ENCODE measurements at regions not wholly inside any gene's neighbourhood (a gene's known extent, or its start where the extent isn't known, plus 50 kb on each side); places are given as distances from the start of the nearest gene placed in this dataset.
A peak's percentile ranks its signal among the peaks of the same experiment; 100 is the strongest.
"Not testable (repeated sequence)": the region's sequence is repeated elsewhere in the genome, so short reads cannot be mapped to it uniquely, and the experiment has no call there.

DNA sequence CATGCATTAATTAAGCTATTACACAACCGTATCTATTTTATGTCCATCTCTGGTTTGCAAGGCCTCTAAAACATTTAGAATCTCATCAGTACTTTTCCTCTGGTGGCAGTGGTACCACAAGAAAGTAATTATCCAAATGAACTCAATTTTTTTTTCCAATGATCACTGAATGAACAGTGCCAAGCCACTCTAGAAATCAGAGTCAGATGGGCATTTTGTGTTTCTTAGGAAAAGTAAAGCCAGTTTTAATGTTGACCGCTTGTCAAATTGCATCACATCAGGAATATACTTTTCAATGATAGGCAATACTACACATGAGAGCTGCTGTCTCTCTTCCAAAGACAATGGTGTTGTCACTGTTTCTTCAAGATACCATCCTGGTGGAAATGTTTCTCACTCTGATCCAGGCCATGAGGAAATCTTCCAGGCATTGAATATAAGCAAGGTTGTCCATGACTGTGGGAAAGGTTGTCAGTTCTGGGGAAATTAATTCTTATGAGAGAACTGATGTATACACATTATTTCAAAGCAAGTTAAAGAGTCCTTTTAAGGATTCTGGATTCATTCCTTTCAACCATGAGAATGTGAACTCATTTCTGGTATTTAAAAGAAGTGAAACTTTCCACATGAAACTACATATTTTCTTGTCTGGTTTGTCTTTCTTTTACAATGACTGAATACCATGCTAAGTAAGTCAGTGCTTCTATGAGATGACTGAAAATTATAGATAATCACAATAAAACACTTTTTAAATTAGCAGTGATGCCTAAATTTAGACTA, 108.8 kb upstream of the TCF21 start:
- Histone ChIP-seq H3K27ac (ENCODE audit: low read depth, low read length) (no peak overlapping the region), H3K4me3 (ENCODE audit: low read depth, low read length) (no peak overlapping the region), H3K27me3 (ENCODE audit: insufficient read depth, low read length) (no peaks in the 10 kb centered on the region), H3K4me1 (ENCODE audit: control insufficient read depth, insufficient read depth, low read length, unreplicated experiment) (peaks cover 30% of the 10 kb centered on the region), H3K79me2 (ENCODE audit: control insufficient read depth, insufficient read depth, low read length, unreplicated experiment) (no peaks in the 10 kb centered on the region), H2AFZ (ENCODE audit: low read length, unreplicated experiment) (peak overlapping the region; percentile 36), H3K36me3 (ENCODE audit: insufficient read depth, low read length) (no peaks in the 10 kb centered on the region)

DNA sequence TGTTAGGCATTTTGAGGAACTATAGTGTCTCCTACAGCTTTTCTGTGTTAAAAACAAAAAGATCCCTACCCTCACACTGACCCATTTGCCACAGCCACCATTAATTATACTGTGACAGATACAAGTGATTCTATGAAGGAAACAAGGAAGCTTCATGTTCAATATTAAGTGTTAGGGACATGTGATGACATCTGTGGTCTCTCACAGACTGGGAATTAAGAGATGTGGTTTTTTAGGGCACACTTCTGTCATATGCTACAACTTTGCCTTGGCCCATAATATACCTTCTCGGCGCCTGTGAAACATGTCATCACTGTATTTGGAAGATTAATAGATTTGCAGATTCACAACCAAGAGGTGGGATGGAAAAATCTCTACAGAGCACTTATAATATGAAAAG, 102.9 kb upstream of the TCF21 start:
- no peaks in the 10 kb centered on the region for H3K27me3 ChIP-seq (ENCODE audit: insufficient read depth, low read length)
- H3K27ac ChIP-seq (ENCODE audit: low read depth, low read length) = no peak overlapping the region
- no peaks in the 10 kb centered on the region for H3K36me3 ChIP-seq (ENCODE audit: insufficient read depth, low read length)
- no peak overlapping the region for H3K4me3 ChIP-seq (ENCODE audit: low read depth, low read length)
- no peaks in the 10 kb centered on the region for H3K79me2 ChIP-seq (ENCODE audit: control insufficient read depth, insufficient read depth, low read length, unreplicated experiment)
- H2AFZ ChIP-seq (ENCODE audit: low read length, unreplicated experiment) = no peak overlapping the region
- peaks cover 4% of the 10 kb centered on the region for H3K4me1 ChIP-seq (ENCODE audit: control insufficient read depth, insufficient read depth, low read length, unreplicated experiment)

DNA sequence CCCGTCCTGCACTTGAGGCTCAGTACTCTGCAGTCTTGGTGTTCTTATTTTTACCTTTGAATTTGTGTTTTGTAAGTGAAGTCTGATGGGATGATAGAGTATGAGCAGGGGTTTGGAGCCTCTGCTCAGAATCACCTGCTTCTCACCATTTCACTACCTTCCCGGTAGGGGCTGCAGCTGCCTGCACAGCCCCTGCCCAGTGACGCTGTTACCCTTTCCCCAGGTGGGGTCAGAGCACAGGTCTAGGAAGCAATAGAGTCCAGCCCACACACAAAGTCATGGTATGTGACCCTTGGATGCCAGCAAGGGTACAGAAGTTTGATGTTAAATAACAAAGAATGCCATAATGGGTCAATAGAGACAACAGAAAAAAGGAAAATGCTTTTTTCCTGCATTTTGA, 101.8 kb upstream of the TCF21 start:
- Histone ChIP-seq H3K4me3 (ENCODE audit: low read depth, low read length) (no peak overlapping the region), H3K4me1 (ENCODE audit: control insufficient read depth, insufficient read depth, low read length, unreplicated experiment) (no peaks in the 10 kb centered on the region), H3K27ac (ENCODE audit: low read depth, low read length) (no peak overlapping the region), H3K36me3 (ENCODE audit: insufficient read depth, low read length) (no peaks in the 10 kb centered on the region), H2AFZ (ENCODE audit: low read length, unreplicated experiment) (no peak overlapping the region), H3K27me3 (ENCODE audit: insufficient read depth, low read length) (no peaks in the 10 kb centered on the region), H3K79me2 (ENCODE audit: control insufficient read depth, insufficient read depth, low read length, unreplicated experiment) (no peaks in the 10 kb centered on the region)

DNA sequence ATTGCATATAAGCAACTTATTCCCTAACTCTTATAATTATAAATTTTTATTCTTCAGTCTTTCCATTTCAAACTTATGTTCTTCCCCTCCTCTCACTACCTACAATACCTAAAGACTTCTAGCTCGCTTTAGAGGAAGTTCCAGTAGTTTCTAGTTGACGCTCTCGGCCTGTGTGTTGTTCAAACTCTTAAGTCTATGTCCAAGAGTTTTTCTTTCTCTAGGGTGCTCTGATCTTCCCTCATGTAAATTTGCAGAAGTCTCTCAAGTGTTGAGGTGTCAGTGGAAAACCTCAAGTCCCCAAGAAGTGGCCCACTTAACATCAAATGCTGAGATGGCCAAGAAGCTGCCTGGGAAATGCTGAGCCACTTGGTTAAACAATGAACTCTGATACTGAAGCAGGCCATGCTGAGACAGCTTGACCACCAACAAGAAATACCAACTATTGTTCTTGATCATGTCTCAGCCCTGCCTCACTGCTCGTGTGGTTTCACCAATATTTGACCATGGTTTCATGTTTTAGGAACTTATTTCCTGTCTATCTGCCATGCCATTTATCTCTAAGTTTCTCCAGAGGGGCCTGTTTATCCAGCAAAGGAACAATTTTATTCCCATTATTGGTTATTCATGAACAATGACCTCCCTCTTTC, 100.9 kb upstream of the TCF21 start:
- no peak overlapping the region for H2AFZ ChIP-seq (ENCODE audit: low read length, unreplicated experiment)
- H3K27ac ChIP-seq (ENCODE audit: low read depth, low read length) = no peak overlapping the region
- H3K4me1 ChIP-seq (ENCODE audit: control insufficient read depth, insufficient read depth, low read length, unreplicated experiment) = no peaks in the 10 kb centered on the region
- no peak overlapping the region for H3K4me3 ChIP-seq (ENCODE audit: low read depth, low read length)
- H3K79me2 ChIP-seq (ENCODE audit: control insufficient read depth, insufficient read depth, low read length, unreplicated experiment) = no peaks in the 10 kb centered on the region
- H3K27me3 ChIP-seq (ENCODE audit: insufficient read depth, low read length) = no peaks in the 10 kb centered on the region
- no peaks in the 10 kb centered on the region for H3K36me3 ChIP-seq (ENCODE audit: insufficient read depth, low read length)

DNA sequence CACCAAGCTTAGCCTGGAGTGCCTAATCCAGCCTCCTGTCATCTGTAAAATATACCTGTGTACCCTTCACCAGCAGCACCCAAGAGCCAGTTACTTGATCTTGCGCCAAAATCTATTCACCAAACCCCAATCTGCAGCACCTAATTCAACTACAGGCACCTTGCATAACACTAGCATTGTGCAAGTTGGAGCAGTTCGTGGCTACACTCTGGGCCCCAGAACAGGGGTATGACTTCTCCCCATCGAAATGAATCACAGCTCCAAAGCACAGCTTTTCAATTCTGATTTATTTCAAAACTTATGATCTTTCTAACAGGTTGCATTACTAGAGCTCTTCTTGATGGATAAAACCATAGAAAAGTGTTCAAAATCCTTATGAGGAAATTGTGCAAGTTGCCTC, 100.4 kb upstream of the TCF21 start:
- Histone ChIP-seq H3K27me3 (ENCODE audit: insufficient read depth, low read length) (no peaks in the 10 kb centered on the region), H3K36me3 (ENCODE audit: insufficient read depth, low read length) (no peaks in the 10 kb centered on the region), H3K4me3 (ENCODE audit: low read depth, low read length) (no peak overlapping the region), H3K27ac (ENCODE audit: low read depth, low read length) (no peak overlapping the region), H3K79me2 (ENCODE audit: control insufficient read depth, insufficient read depth, low read length, unreplicated experiment) (no peaks in the 10 kb centered on the region), H2AFZ (ENCODE audit: low read length, unreplicated experiment) (no peak overlapping the region), H3K4me1 (ENCODE audit: control insufficient read depth, insufficient read depth, low read length, unreplicated experiment) (no peaks in the 10 kb centered on the region)

DNA sequence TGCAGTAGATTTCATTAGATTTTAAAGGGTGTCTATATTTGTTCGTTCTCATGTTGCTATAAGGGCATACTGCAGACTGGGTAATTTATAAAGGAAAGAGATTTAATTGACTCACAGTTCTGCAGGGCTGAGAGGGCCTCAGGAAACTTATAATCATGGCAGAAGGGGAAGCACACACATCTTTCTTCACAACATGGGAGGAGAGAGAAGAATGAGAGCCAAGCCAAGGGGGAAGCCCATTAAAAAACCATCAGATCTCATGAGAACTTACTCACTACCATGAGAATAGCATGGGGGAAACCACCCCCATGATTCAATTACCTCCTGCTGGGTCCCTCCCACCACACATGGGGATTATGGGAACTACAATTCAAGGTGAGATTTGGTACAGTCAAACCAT, 99.5 kb upstream of the TCF21 start:
- not testable (repeated sequence) for H3K27ac ChIP-seq (ENCODE audit: low read depth, low read length); H3K79me2 ChIP-seq (ENCODE audit: control insufficient read depth, insufficient read depth, low read length, unreplicated experiment); H3K36me3 ChIP-seq (ENCODE audit: insufficient read depth, low read length); H3K4me3 ChIP-seq (ENCODE audit: low read depth, low read length); H3K4me1 ChIP-seq (ENCODE audit: control insufficient read depth, insufficient read depth, low read length, unreplicated experiment); H3K27me3 ChIP-seq (ENCODE audit: insufficient read depth, low read length); H2AFZ ChIP-seq (ENCODE audit: low read length, unreplicated experiment)

DNA sequence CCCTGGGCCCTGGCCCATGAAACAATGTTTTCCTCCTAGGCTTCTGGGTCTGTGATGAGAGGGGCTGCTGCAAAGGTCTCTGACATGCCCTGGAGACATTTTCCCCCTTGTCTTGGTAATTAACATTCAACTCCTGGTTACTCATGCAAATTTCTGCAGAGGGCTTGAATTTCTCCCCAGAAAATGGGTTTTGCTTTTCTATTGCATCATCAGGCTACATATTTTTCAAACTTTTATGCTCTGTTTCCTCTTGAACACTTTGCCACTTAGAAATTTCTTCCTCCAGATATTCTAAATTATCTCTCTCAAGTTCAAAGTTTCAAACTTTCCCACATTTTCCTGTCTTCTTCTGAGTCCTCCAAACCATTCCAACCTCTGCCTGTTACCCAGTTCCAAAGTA, 98.2 kb upstream of the TCF21 start:
- H3K4me1 ChIP-seq (ENCODE audit: control insufficient read depth, insufficient read depth, low read length, unreplicated experiment); H3K27me3 ChIP-seq (ENCODE audit: insufficient read depth, low read length); H2AFZ ChIP-seq (ENCODE audit: low read length, unreplicated experiment); H3K36me3 ChIP-seq (ENCODE audit: insufficient read depth, low read length); H3K27ac ChIP-seq (ENCODE audit: low read depth, low read length); H3K4me3 ChIP-seq (ENCODE audit: low read depth, low read length); H3K79me2 ChIP-seq (ENCODE audit: control insufficient read depth, insufficient read depth, low read length, unreplicated experiment): not testable (repeated sequence)

DNA sequence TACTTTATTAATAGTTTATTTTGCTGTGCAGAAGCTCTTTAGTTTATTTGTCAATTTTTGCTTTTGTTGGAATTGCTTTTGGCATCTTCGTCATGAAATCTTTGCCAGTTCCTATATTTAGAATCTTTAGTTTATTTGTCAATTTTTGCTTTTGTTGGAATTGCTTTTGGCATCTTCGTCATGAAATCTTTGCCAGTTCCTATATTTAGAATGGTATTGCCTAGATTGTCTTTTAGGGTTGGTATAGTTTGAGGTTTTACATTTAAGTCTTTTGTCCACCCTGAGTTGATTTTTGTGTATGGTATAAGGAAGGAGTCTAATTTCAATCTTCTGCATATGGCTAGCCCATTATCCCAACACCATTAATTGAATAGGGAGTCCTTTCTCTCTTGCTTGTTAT, 93.9 kb upstream of the TCF21 start:
- H3K4me3 ChIP-seq (ENCODE audit: low read depth, low read length); H2AFZ ChIP-seq (ENCODE audit: low read length, unreplicated experiment); H3K4me1 ChIP-seq (ENCODE audit: control insufficient read depth, insufficient read depth, low read length, unreplicated experiment); H3K79me2 ChIP-seq (ENCODE audit: control insufficient read depth, insufficient read depth, low read length, unreplicated experiment); H3K27ac ChIP-seq (ENCODE audit: low read depth, low read length); H3K27me3 ChIP-seq (ENCODE audit: insufficient read depth, low read length); H3K36me3 ChIP-seq (ENCODE audit: insufficient read depth, low read length): not testable (repeated sequence)

DNA sequence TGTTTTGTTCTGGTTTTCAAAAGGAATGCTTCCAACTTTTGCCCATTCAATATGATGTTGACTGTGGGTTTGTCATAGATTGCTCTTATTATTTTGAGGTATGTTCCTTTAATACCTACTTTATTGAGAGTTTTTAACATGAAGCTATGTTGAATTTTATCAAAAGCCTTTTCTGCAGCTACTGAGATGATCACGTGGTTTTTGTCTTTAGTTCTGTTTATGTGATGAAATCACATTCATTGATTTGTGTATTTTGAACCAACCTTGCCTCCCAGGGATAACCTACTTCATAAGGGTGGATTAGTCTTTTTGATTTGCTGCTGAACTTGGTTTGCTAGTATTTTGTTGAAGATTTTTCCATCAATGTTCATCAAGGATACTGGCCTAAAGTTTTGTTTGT, 92.7 kb upstream of the TCF21 start:
- no peaks in the 10 kb centered on the region for H3K79me2 ChIP-seq (ENCODE audit: control insufficient read depth, insufficient read depth, low read length, unreplicated experiment)
- H3K27me3 ChIP-seq (ENCODE audit: insufficient read depth, low read length) = no peaks in the 10 kb centered on the region

DNA sequence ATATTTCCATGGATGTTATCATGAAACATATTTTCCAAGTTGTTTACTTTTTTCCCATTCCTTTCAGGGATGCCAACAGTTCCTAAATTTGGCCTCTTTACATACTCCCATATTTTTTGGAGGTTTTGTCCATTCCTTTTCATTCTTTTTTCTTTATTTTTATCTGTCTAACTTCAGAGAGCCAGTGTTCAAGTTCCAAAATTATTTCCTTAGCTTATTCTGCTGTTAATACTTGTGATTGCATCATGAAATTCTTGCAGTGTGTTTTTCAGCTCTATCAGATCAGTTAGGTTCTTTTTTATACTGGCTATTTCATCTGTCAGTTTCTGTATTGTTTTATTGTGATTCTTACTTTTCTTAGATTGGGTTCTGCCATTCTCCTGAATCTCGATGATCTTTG, 89.9 kb upstream of the TCF21 start:
- Histone ChIP-seq H3K27me3 (ENCODE audit: insufficient read depth, low read length) (no peaks in the 10 kb centered on the region), H3K4me1 (ENCODE audit: control insufficient read depth, insufficient read depth, low read length, unreplicated experiment) (peaks cover 2% of the 10 kb centered on the region), H3K36me3 (ENCODE audit: insufficient read depth, low read length) (no peaks in the 10 kb centered on the region), H2AFZ (ENCODE audit: low read length, unreplicated experiment) (no peak overlapping the region), H3K79me2 (ENCODE audit: control insufficient read depth, insufficient read depth, low read length, unreplicated experiment) (no peaks in the 10 kb centered on the region), H3K4me3 (ENCODE audit: low read depth, low read length) (no peak overlapping the region), H3K27ac (ENCODE audit: low read depth, low read length) (no peak overlapping the region)

More for the DNA sequence above, 92.7 kb upstream of the TCF21 start:
- Histone ChIP-seq H3K4me3 (ENCODE audit: low read depth, low read length) (no peak overlapping the region), H3K27ac (ENCODE audit: low read depth, low read length) (no peak overlapping the region), H3K4me1 (ENCODE audit: control insufficient read depth, insufficient read depth, low read length, unreplicated experiment) (no peaks in the 10 kb centered on the region), H3K36me3 (ENCODE audit: insufficient read depth, low read length) (no peaks in the 10 kb centered on the region), H2AFZ (ENCODE audit: low read length, unreplicated experiment) (no peak overlapping the region)

DNA sequence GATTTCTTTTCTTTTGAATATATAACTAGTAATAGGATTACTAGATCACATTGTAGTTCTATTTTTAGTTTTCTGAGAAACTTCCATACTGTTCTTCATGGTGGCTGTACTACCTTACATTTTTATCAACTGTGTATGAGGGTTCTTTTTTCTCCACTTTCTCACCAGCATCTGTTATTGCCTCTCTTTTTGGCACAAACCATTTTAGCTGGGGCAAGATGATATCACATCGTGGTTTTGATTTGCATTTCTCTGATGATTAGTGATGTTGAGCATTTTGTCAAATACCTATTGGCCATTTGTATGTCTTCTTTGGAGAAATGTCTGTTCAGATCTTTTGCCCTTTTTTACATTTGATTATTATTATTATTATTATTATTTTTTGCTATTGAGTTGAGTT, 86.1 kb upstream of the TCF21 start:
- peaks cover 16% of the 10 kb centered on the region for H3K4me1 ChIP-seq (ENCODE audit: control insufficient read depth, insufficient read depth, low read length, unreplicated experiment)
- H3K27ac ChIP-seq (ENCODE audit: low read depth, low read length) = no peak overlapping the region
- H2AFZ ChIP-seq (ENCODE audit: low read length, unreplicated experiment) = no peak overlapping the region
- no peaks in the 10 kb centered on the region for H3K36me3 ChIP-seq (ENCODE audit: insufficient read depth, low read length)
- H3K27me3 ChIP-seq (ENCODE audit: insufficient read depth, low read length) = no peaks in the 10 kb centered on the region
- no peak overlapping the region for H3K4me3 ChIP-seq (ENCODE audit: low read depth, low read length)
- no peaks in the 10 kb centered on the region for H3K79me2 ChIP-seq (ENCODE audit: control insufficient read depth, insufficient read depth, low read length, unreplicated experiment)

All from ACC112 (cell line).